CD4-positive, alpha-beta T cell (primary cell): ENCODE measurements at regions not wholly inside any gene's neighbourhood (a gene's known extent, or its start where the extent isn't known, plus 50 kb on each side); places are given as distances from the start of the nearest gene placed in this dataset.

Experiments
- ATAC-seq: fragments of 200-7000 bp; cut with Tn5 transposase; one replicate; pipeline ENCODE4 v1.10.0; 2022; ENCODE audit warnings: mild to moderate bottlenecking; ENCODE audit not compliant: poor library complexity
- CTCF ChIA-PET: fragments of 350-600 bp; sonication (Branson Sonifier 250); formaldehyde crosslinking; loops from one replicate; lab custom pipeline; 2021; ENCODE audit warnings: antibody characterized with exemption, inconsistent platforms; lab: Charles Lee
- POLR2A ChIA-PET: fragments of 350-600 bp; sonication (Branson Sonifier 250); formaldehyde crosslinking; loops from one replicate; lab custom pipeline; 2021; ENCODE audit warnings: antibody characterized with exemption, inconsistent platforms; lab: Charles Lee
- DNase-seq, 14 experiments: peaks; one replicate each; pipeline ENCODE4 v3.0.0-alpha.2; 2013 to 2020; ENCODE audit warnings: mixed read lengths in 2 of 14
- H3K27ac ChIP-seq, 2 donors: one replicate each; pipeline versions ENCODE4 v1.5.1 to v1.7.0; 2013; ENCODE audit warnings: low read length in 2 of 2, low read depth in 1 of 2, mild to moderate bottlenecking in 1 of 2
- H3K27me3 ChIP-seq, 2 experiments: 1 replicate in 1 of 2; 2 replicates in 1 of 2; pipeline versions ENCODE4 v1.6.1 to v1.7.0; 2013; ENCODE audit warnings: low read length in 2 of 2, control low read depth in 1 of 2, mild to moderate bottlenecking in 1 of 2, moderate library complexity in 1 of 2; ENCODE audit not compliant: insufficient read depth in 2 of 2, control insufficient read depth in 1 of 2
- H3K36me3 ChIP-seq: one replicate; pipeline ENCODE4 v1.6.1; 2013; ENCODE audit warnings: low read length, control low read depth; ENCODE audit not compliant: insufficient read depth
- H3K4me1 ChIP-seq: one replicate; pipeline ENCODE4 v1.6.1; 2013; ENCODE audit warnings: low read length, control low read depth; ENCODE audit not compliant: insufficient read depth
- H3K4me3 ChIP-seq: one replicate; pipeline ENCODE4 v1.5.1; 2013; ENCODE audit warnings: mild to moderate bottlenecking, low read length, moderate library complexity
- H3K9me3 ChIP-seq, 2 experiments: 1 replicate in 1 of 2; 2 replicates in 1 of 2; pipeline versions ENCODE4 v1.6.1 to v1.7.0; 2013; ENCODE audit warnings: low read length in 2 of 2, mild to moderate bottlenecking in 2 of 2, control low read depth in 1 of 2, moderate library complexity in 1 of 2; ENCODE audit not compliant: control insufficient read depth in 1 of 2, insufficient read depth in 1 of 2
- H3K27ac Mint-ChIP-seq: one replicate; pipeline ENCODE4 v1.8.0; 2020; ENCODE audit warnings: mixed read lengths
- H3K27me3 Mint-ChIP-seq: one replicate; pipeline ENCODE4 v1.8.0; 2021; ENCODE audit warnings: mixed read lengths
- H3K36me3 Mint-ChIP-seq: one replicate; pipeline ENCODE4 v1.8.0; 2021; ENCODE audit warnings: low read depth, mixed read lengths
- H3K4me1 Mint-ChIP-seq: one replicate; pipeline ENCODE4 v1.8.0; 2021; ENCODE audit warnings: low read depth, mixed read lengths
- H3K4me3 Mint-ChIP-seq: one replicate; pipeline ENCODE4 v1.8.0; 2020; ENCODE audit warnings: mild to moderate bottlenecking, mixed read lengths
- H3K9me3 Mint-ChIP-seq: one replicate; pipeline ENCODE4 v1.8.0; 2020; ENCODE audit warnings: mixed read lengths
- intact Hi-C, 2 experiments: fragments of 100-400 bp; cut with DNase I in 1 of 2; cut with micrococcal nuclease in 1 of 2; formaldehyde crosslinking; loops; one replicate each; pipeline versions ENCODE4 v1.15.1 to v1.9.0; 2023 to 2025; cut with DNase I, micrococcal nuclease
- TF ChIP-seq, protein P1 (sequence below): fragments of 200-600 bp; IDR thresholded peaks from one replicate; pipeline ENCODE4 v1.8.0; 2022; ENCODE audit warnings: antibody characterized with exemption, mild to moderate bottlenecking

DNA sequence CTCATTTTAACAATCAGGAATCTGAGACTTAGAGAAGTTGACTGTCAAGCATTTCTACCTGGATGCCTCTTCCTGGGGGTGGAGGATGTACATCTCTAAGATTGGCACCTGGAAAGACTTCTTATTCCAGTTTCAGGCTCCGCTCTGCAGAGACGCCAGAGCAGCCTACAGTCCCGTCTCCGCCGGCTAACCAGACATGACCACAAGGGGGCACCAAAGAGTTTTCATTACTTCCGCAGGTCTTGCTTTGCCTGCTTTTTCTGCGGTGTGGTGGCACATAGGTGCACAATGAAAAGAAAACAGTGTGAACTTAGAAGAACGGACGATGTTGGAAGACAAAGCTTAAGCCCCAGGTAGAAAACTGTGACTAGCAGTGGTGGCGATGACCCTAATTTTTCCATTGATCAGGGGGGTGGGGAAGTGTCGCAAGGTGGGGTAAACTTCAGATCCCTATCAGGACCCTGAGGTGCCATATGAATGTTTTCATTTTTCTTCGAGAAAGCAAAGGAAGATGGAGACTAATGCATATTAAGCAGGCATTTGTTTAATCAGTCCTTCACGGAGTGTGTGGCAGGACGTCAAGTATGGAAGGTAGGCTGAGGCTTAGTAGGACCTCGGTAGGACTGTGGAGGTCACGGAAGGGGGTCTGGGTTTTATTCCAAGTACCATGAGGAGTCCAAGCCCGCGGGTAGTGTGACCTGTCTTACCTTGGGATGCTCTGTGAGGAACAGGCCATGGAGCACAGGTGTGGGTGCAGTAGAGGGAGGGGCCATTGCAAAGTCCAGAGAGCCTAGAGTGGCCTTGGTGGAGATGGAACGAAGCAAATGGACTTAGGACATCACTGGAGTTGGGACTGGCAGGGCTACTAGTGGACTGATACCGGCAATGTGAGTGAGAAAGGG lies 60.1 kb upstream of the SORCS3 start:
- no peak overlapping the region for H3K4me3 ChIP-seq
- Mint-ChIP-seq H3K36me3 (no peaks in the 10 kb centered on the region), H3K9me3 (no peaks in the 10 kb centered on the region), H3K4me3 (no peak overlapping the region), H3K27ac (no peak overlapping the region), H3K4me1 (peaks cover 17% of the 10 kb centered on the region), H3K27me3 (peaks cover 20% of the 10 kb centered on the region)
- DNase-seq (peak; percentile 51 to 81 (median 65)), ATAC-seq (peak; percentile 83)
- intact Hi-C loops: loop anchor here (2.0 to 10.0 kb wide), 3 partner anchors 34 to 344 kb away; no protein-coding TSS in a partner anchor
- H3K4me1 ChIP-seq: peaks cover 7% of the 10 kb centered on the region
- peaks cover 0 to 7% of the 10 kb centered on the region in 2 experiments for H3K27me3 ChIP-seq
- H3K27ac ChIP-seq: no peak overlapping the region
- no peaks in the 10 kb centered on the region for H3K36me3 ChIP-seq
- H3K9me3 ChIP-seq: no peaks in the 10 kb centered on the region
- ChIA-PET CTCF (no interaction called here), POLR2A (interaction anchor here (0.6 kb wide), 1 partner anchor 848 kb away, joined by 3 read pairs; no protein-coding TSS in a partner anchor)
- TF ChIP-seq, protein P1, sequence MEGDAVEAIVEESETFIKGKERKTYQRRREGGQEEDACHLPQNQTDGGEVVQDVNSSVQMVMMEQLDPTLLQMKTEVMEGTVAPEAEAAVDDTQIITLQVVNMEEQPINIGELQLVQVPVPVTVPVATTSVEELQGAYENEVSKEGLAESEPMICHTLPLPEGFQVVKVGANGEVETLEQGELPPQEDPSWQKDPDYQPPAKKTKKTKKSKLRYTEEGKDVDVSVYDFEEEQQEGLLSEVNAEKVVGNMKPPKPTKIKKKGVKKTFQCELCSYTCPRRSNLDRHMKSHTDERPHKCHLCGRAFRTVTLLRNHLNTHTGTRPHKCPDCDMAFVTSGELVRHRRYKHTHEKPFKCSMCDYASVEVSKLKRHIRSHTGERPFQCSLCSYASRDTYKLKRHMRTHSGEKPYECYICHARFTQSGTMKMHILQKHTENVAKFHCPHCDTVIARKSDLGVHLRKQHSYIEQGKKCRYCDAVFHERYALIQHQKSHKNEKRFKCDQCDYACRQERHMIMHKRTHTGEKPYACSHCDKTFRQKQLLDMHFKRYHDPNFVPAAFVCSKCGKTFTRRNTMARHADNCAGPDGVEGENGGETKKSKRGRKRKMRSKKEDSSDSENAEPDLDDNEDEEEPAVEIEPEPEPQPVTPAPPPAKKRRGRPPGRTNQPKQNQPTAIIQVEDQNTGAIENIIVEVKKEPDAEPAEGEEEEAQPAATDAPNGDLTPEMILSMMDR: peak; percentile 96

DNA sequence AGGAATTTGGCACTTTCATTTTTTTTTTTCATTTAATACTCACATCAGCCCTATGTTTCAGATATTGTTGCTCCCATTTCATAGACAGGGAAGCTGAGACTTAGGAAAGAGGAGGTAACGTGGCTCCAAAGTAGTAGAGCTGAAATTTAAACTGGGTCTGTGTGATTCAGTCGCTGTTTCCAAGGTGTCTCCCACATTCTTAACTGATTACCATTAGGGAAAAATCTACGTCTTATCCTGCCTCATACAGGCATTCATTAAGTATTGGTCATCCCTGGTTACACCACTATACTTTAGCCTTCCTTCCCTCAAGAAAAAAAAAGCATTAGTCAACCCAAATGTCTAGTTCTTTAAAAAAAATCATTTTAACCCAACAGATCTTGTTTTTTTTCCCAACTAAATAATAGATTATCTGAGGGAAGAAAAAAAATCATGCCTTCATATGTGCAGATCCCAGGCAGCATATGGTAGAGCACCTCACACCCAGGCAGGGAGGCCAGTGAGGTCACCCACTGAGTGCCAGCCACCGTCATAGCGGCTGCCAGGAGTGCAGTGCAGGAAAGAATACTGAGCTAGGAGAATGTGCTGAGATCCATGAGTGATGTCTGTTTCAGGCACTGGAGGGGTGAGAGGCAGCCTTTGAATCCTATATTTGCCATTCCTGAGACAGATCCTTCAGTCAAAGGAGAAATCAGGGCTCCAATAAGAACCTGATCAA lies 59.0 kb upstream of the SORCS3 start:
- Mint-ChIP-seq H3K4me3 (no peak overlapping the region), H3K36me3 (no peaks in the 10 kb centered on the region), H3K27me3 (peaks cover 20% of the 10 kb centered on the region), H3K27ac (no peak overlapping the region), H3K4me1 (peaks cover 27% of the 10 kb centered on the region), H3K9me3 (no peaks in the 10 kb centered on the region)
- Histone ChIP-seq H3K4me3 (no peak overlapping the region), H3K27ac (no peak overlapping the region), H3K4me1 (peaks cover 13% of the 10 kb centered on the region), H3K27me3 (peaks cover 0 to 4% of the 10 kb centered on the region in 2 experiments), H3K9me3 (no peaks in the 10 kb centered on the region), H3K36me3 (no peaks in the 10 kb centered on the region)
- intact Hi-C loops: loop anchor here (2.0 to 10.0 kb wide), 3 partner anchors 33 to 343 kb away; no protein-coding TSS in a partner anchor
- CTCF ChIA-PET: no interaction called here
- no peak for ATAC-seq
- no peak for DNase-seq
- POLR2A ChIA-PET: interaction anchor here (0.6 kb wide), 1 partner anchor 849 kb away, joined by 3 read pairs; no protein-coding TSS in a partner anchor
- TF ChIP-seq, protein P1: no peak

DNA sequence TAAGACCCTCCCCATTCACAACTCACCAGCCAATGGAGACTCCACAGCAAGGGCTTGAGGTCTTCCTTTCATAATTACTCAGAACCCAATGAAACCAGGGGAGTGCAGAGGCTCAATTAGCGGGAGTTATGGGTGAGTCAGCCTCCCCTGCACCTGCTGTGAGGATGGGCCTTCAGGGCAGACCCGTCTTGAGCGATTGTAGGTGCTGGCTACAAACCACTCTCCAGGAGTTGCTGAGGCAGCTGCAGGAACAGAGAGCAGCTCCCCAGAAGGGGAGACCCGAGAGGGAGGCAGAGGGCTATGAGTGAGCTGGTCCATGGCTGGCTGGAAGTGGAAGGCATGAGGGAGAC lies 58.5 kb upstream of the SORCS3 start:
- Mint-ChIP-seq H3K36me3 (no peaks in the 10 kb centered on the region), H3K27me3 (peaks cover 20% of the 10 kb centered on the region), H3K9me3 (no peaks in the 10 kb centered on the region), H3K4me3 (no peak overlapping the region), H3K27ac (no peak overlapping the region), H3K4me1 (peaks cover 32% of the 10 kb centered on the region)
- H3K4me1 ChIP-seq: peaks cover 18% of the 10 kb centered on the region
- DNase-seq: no peak
- no peaks in the 10 kb centered on the region for H3K36me3 ChIP-seq
- no peak overlapping the region for H3K27ac ChIP-seq
- TF ChIP-seq, protein P1: no peak
- intact Hi-C loops: loop anchor here in 1 of 2 experiments (10.0 kb wide), 1 partner anchor 342 kb away; no protein-coding TSS in a partner anchor
- no peak for ATAC-seq
- H3K27me3 ChIP-seq: peaks cover 0 to 4% of the 10 kb centered on the region in 2 experiments
- H3K4me3 ChIP-seq: no peak overlapping the region
- ChIA-PET CTCF (no interaction called here), POLR2A (no interaction called here)
- H3K9me3 ChIP-seq: no peaks in the 10 kb centered on the region
